ENCODE measurements at regions not wholly inside any gene's neighbourhood (a gene's known extent, or its start where the extent isn't known, plus 50 kb on each side); places are given as distances from the start of the nearest gene placed in this dataset.

DNA sequence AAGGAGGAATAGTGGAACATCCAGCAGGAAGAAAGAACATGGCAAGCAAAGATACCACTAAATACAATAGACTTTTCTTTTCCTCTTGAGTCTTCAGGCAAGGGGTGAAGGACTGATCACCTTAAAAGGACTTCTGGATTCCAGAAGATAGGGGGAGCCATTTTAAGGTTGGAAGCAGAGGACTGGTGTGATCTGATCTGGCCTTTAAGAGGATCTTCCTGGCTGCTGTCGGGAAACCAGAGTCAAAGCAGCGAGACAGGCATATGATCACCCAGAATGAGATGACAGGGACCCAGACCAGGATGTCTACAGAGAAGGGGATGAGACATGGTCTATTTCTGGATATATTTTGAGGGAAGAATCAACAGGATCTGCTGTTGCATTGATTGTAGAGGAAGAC lies 558.0 kb downstream of the STK39 start:
- no peak for DNase-seq (ENCODE audit: low read depth)
- H3K4me3 ChIP-seq (ENCODE audit: low read depth, low read length) = no peak overlapping the region
- TF ChIP-seq, protein P1, sequence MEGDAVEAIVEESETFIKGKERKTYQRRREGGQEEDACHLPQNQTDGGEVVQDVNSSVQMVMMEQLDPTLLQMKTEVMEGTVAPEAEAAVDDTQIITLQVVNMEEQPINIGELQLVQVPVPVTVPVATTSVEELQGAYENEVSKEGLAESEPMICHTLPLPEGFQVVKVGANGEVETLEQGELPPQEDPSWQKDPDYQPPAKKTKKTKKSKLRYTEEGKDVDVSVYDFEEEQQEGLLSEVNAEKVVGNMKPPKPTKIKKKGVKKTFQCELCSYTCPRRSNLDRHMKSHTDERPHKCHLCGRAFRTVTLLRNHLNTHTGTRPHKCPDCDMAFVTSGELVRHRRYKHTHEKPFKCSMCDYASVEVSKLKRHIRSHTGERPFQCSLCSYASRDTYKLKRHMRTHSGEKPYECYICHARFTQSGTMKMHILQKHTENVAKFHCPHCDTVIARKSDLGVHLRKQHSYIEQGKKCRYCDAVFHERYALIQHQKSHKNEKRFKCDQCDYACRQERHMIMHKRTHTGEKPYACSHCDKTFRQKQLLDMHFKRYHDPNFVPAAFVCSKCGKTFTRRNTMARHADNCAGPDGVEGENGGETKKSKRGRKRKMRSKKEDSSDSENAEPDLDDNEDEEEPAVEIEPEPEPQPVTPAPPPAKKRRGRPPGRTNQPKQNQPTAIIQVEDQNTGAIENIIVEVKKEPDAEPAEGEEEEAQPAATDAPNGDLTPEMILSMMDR (IDR thresholded peaks at IDR 0.05; ENCODE audit: control insufficient read depth, extremely low read depth, insufficient read depth) = no peak

GRCh38 chr2:167686691-167687090 lies 560.7 kb downstream of the STK39 start:
- DNase-seq (ENCODE audit: low read depth) = no peak
- H3K4me3 ChIP-seq (ENCODE audit: low read depth, low read length) = no peak overlapping the region
- TF ChIP-seq, protein P1 (IDR thresholded peaks at IDR 0.05; ENCODE audit: control insufficient read depth, extremely low read depth, insufficient read depth) = no peak

DNA sequence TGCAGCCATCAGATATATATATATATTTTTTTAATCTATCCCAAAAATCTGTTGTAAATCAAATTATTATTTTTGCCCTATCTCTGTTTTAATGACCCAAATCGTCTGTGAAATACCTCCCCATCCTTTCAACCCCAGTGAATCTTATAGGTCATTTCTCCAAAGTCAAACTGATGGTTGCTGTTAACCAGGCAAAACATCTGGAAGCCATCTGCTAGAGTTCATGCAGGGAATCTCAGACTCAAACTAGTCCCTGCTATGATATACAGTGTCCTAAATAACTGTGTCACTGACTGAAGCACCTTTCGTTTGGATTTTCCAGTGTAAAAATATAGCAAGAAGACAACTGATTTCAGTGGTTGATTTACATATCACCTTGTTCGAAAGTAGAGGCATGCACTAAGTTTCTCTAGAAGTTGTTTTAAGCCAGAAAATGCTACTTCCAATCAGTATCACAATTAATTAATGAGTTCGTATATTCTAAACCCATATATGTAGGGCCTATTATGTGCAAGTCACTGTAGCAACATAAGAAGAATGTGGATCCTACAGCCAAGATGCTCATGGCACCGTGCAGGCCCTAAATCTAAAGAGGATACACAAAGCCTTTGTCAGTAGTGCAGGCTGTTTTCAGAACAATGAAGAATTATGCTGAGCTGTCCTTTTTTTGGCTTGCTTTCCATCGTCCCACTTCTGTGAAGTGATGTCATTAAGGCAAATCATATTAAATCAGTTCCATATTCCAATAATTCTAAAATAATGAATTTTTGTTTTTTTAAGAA lies 566.0 kb downstream of the STK39 start:
- TF ChIP-seq, protein P1 (IDR thresholded peaks at IDR 0.05; ENCODE audit: control insufficient read depth, extremely low read depth, insufficient read depth) = no peak
- H3K4me3 ChIP-seq (ENCODE audit: low read depth, low read length) = no peak overlapping the region
- no peak for DNase-seq (ENCODE audit: low read depth)

- H3K4me3 ChIP-seq (ENCODE audit: low read depth, low read length) = no peak overlapping the region
- no peak for DNase-seq (ENCODE audit: low read depth)
- TF ChIP-seq, protein P1 (IDR thresholded peaks at IDR 0.05; ENCODE audit: control insufficient read depth, extremely low read depth, insufficient read depth) = no peak
Measured at GRCh38 chr2:167678158-167678557, 569.2 kb downstream of the STK39 start.

GRCh38 chr2:167675906-167676305 lies 571.5 kb downstream of the STK39 start:
- no peak for DNase-seq (ENCODE audit: low read depth)
- no peak overlapping the region for H3K4me3 ChIP-seq (ENCODE audit: low read depth, low read length)
- TF ChIP-seq, protein P1 (IDR thresholded peaks at IDR 0.05; ENCODE audit: control insufficient read depth, extremely low read depth, insufficient read depth) = no peak

- TF ChIP-seq, protein P1 (IDR thresholded peaks at IDR 0.05; ENCODE audit: control insufficient read depth, extremely low read depth, insufficient read depth) = no peak
- no peak overlapping the region for H3K4me3 ChIP-seq (ENCODE audit: low read depth, low read length)
- no peak for DNase-seq (ENCODE audit: low read depth)
Measured at GRCh38 chr2:167670588-167670987, 576.8 kb downstream of the STK39 start.

DNA sequence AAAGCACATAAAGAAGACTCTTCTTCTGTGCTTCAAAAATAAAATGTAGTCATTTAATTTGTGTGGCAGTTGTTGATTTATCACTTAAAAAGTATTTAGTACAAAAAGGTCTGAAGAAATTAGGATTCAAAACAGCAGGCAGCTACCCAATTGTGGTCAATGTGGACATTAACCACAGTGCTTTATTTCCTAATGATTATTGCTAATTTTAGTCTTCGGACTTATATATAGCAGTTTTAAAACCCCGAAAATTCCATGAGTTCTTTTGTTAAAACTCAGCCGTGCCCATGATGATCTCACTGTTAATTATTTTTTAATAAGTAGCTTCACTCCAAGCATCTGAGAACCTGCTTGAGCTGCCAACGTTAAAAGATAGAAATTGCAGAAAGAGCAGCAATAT lies 594.3 kb downstream of the STK39 start:
- H3K4me3 ChIP-seq (ENCODE audit: low read depth, low read length) = no peak overlapping the region
- TF ChIP-seq, protein P1 (IDR thresholded peaks at IDR 0.05; ENCODE audit: control insufficient read depth, extremely low read depth, insufficient read depth) = no peak
- no peak for DNase-seq (ENCODE audit: low read depth)

Data from LNCaP clone FGC (cell line).